NCI-H2171 (cell line): ENCODE measurements at regions not wholly inside any gene's neighbourhood (a gene's known extent, or its start where the extent isn't known, plus 50 kb on each side); places are given as distances from the start of the nearest gene placed in this dataset.

ENCODE experiments used
- DNase-seq: peaks from one replicate; lab custom pipeline; 2025; lab: John Stamatoyannopoulos, UW

- DNase-seq = no peak
These were observed 1407.5 kb upstream of the LRRTM3 start for GRCh38 chr10:65518379-65518778.

- no peak for DNase-seq
These were observed 1396.8 kb upstream of the LRRTM3 start for GRCh38 chr10:65528986-65529385.

GRCh38 chr10:65531545-65531944 lies 1394.3 kb upstream of the LRRTM3 start:
- DNase-seq = no peak

GRCh38 chr10:65534771-65535170 lies 1391.1 kb upstream of the LRRTM3 start:
- no peak for DNase-seq

GRCh38 chr10:65544756-65545155 lies 1381.1 kb upstream of the LRRTM3 start:
- DNase-seq = no peak

- DNase-seq = no peak
These were observed 1377.8 kb upstream of the LRRTM3 start for GRCh38 chr10:65548001-65548400.

- no peak for DNase-seq
These were observed 1375.1 kb upstream of the LRRTM3 start for GRCh38 chr10:65550761-65551160.

- DNase-seq = no peak
These were observed 1370.6 kb upstream of the LRRTM3 start for GRCh38 chr10:65555192-65555591.

- DNase-seq = no peak
These were observed 1369.8 kb upstream of the LRRTM3 start for GRCh38 chr10:65556006-65556405.

GRCh38 chr10:65559369-65559768 lies 1366.5 kb upstream of the LRRTM3 start:
- no peak for DNase-seq

- DNase-seq = no peak
These were observed 1360.6 kb upstream of the LRRTM3 start for GRCh38 chr10:65565246-65565645.

- no peak for DNase-seq
These were observed 1358.9 kb upstream of the LRRTM3 start for GRCh38 chr10:65566906-65567305.

- peak; percentile 87 for DNase-seq
These were observed 1355.5 kb upstream of the LRRTM3 start for GRCh38 chr10:65570143-65571010.

GRCh38 chr10:65571011-65571570 lies 1354.7 kb upstream of the LRRTM3 start:
- DNase-seq = no peak

- DNase-seq = no peak
These were observed 1344.3 kb upstream of the LRRTM3 start for GRCh38 chr10:65581426-65582026.

- no peak for DNase-seq
These were observed 1323.5 kb upstream of the LRRTM3 start for GRCh38 chr10:65602182-65602865.

GRCh38 chr10:65611592-65611991 lies 1314.2 kb upstream of the LRRTM3 start:
- no peak for DNase-seq

- no peak for DNase-seq
These were observed 1310.8 kb upstream of the LRRTM3 start for GRCh38 chr10:65614956-65615565.

- no peak for DNase-seq
These were observed 1307.7 kb upstream of the LRRTM3 start for GRCh38 chr10:65618126-65618525.

- DNase-seq = no peak
These were observed 1305.3 kb upstream of the LRRTM3 start for GRCh38 chr10:65620404-65621048.

- DNase-seq = no peak
These were observed 1303.2 kb upstream of the LRRTM3 start for GRCh38 chr10:65622608-65623007.
